PC-9 (cell line): ENCODE measurements at regions not wholly inside any gene's neighbourhood (a gene's known extent, or its start where the extent isn't known, plus 50 kb on each side); places are given as distances from the start of the nearest gene placed in this dataset.

Experiments used
- BruUV-seq: library from RNA; stranded (reverse); fragments of 400-500 nt; replicated peaks from 2 replicates; lab custom pipeline; 2021; lab: Mats Ljungman, UMichigan
- CTCF ChIA-PET: fragments of 300-600 bp; sonication (Branson Sonifier 250); formaldehyde crosslinking; loops from one replicate; lab custom pipeline; 2022; ENCODE audit warnings: antibody characterized with exemption; lab: Charles Lee
- POLR2A ChIA-PET: fragments of 300-600 bp; sonication (Branson Sonifier 250); formaldehyde crosslinking; loops from one replicate; lab custom pipeline; 2022; ENCODE audit warnings: antibody characterized with exemption; ENCODE audit not compliant: unreplicated experiment; lab: Charles Lee
- DNase-seq, 2 experiments: peaks; one replicate each; pipeline versions ENCODE4 v3.0.0 to v3.0.0-alpha.2; 2015 to 2022; ENCODE audit warnings: mixed read lengths in 1 of 2
- H2AFZ ChIP-seq: fragments of 200-600 bp; sonication (generic); 2 replicates; pipeline ENCODE4 v1.8.1; 2017; ENCODE audit warnings: antibody characterized with exemption
- H3F3A ChIP-seq: fragments of 200-600 bp; sonication (generic); 2 replicates; pipeline ENCODE4 v1.8.1; 2017; ENCODE audit warnings: antibody characterized with exemption, mild to moderate bottlenecking, low read depth; ENCODE audit not compliant: insufficient read depth
- H3K27ac ChIP-seq: fragments of 200-600 bp; sonication (generic); 2 replicates; pipeline ENCODE4 v1.6.1; 2016; ENCODE audit warnings: mixed run types
- H3K27me3 ChIP-seq: fragments of 200-600 bp; sonication (generic); 2 replicates; pipeline ENCODE4 v1.6.1; 2016; ENCODE audit warnings: low read depth, mixed run types; ENCODE audit not compliant: insufficient read depth
- H3K36me3 ChIP-seq: fragments of 200-600 bp; sonication (generic); 2 replicates; pipeline ENCODE4 v1.6.1; 2016; ENCODE audit warnings: low read depth, mixed run types
- H3K4me1 ChIP-seq: fragments of 200-600 bp; sonication (generic); replicated peaks from 2 replicates; pipeline ENCODE4 v1.6.1; 2016; ENCODE audit warnings: mixed run types; ENCODE audit not compliant: insufficient read depth
- H3K4me2 ChIP-seq: fragments of 200-600 bp; sonication (generic); 2 replicates; pipeline ENCODE4 v1.6.1; 2017; ENCODE audit warnings: mixed run types
- H3K4me3 ChIP-seq: fragments of 200-600 bp; sonication (generic); 2 replicates; pipeline ENCODE4 v1.6.1; 2016; ENCODE audit warnings: mixed run types
- H3K79me2 ChIP-seq: fragments of 200-600 bp; sonication (generic); 2 replicates; pipeline ENCODE4 v1.6.1; 2017; ENCODE audit warnings: low read depth, mixed run types
- H3K9me2 ChIP-seq: fragments of 200-600 bp; sonication (generic); 2 replicates; pipeline ENCODE4 v1.8.1; 2017; ENCODE audit warnings: mild to moderate bottlenecking; ENCODE audit not compliant: insufficient read depth
- H3K9me3 ChIP-seq: fragments of 200-600 bp; sonication (generic); 2 replicates; pipeline ENCODE4 v1.8.1; 2016; ENCODE audit warnings: low read depth; ENCODE audit not compliant: insufficient read depth
- H4K20me1 ChIP-seq: fragments of 200-600 bp; sonication (generic); 2 replicates; pipeline ENCODE4 v1.8.1; 2017; ENCODE audit not compliant: insufficient read depth
- EZH2 ChIP-seq: fragments of 200-600 bp; sonication (generic); IDR thresholded peaks from 2 replicates; pipeline ENCODE4 v1.8.0; 2017; ENCODE audit warnings: antibody characterized with exemption, low read depth
- intact Hi-C: fragments of 100-400 bp; cut with micrococcal nuclease; formaldehyde crosslinking; loops from one replicate; pipeline ENCODE4 v1.10.0; 2022; ENCODE audit not compliant: unreplicated experiment
- TF ChIP-seq, protein P1 (sequence below): fragments of 200-600 bp; sonication (generic); conservative IDR thresholded peaks from 2 replicates; pipeline ENCODE4 v1.6.1; 2017; ENCODE audit warnings: mixed run types, antibody characterized with exemption, mild to moderate bottlenecking, moderate library complexity

DNA sequence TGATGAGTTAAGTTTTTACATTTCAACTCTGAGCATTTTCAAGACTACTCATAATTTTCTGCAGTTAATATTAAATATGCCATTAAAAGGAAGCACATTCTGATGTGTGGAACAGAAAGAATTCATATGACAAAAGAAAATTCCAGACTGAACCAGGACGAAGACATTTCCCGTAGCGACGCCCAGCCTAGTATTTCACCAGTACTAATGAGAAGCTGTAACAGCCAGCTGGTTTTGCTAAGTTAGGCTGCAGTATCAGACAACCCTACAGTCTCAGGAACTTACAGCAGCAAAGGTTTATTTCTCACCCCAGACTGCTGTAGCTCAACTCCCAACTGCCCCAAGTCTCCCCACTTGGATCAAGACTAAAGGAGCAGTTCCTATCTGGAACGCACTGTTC lies 91.6 kb downstream of the TMEM174 start:
- no peaks in the 10 kb centered on the region for H3K79me2 ChIP-seq
- no peak overlapping the region for H2AFZ ChIP-seq
- no peaks in the 10 kb centered on the region for H3F3A ChIP-seq
- H3K9me2 ChIP-seq = no peaks in the 10 kb centered on the region
- H3K4me2 ChIP-seq = no peak overlapping the region
- no peak overlapping the region for H3K4me3 ChIP-seq
- intact Hi-C loops = no loop called here
- H3K9me3 ChIP-seq = no peaks in the 10 kb centered on the region
- ChIA-PET POLR2A (no interaction called here), CTCF (no interaction called here)
- no peak for DNase-seq
- H4K20me1 ChIP-seq = no peaks in the 10 kb centered on the region
- H3K27me3 ChIP-seq = no peaks in the 10 kb centered on the region
- no TSS peak for BruUV-seq
- TF ChIP-seq EZH2 = no peak
- TF ChIP-seq, protein P1, sequence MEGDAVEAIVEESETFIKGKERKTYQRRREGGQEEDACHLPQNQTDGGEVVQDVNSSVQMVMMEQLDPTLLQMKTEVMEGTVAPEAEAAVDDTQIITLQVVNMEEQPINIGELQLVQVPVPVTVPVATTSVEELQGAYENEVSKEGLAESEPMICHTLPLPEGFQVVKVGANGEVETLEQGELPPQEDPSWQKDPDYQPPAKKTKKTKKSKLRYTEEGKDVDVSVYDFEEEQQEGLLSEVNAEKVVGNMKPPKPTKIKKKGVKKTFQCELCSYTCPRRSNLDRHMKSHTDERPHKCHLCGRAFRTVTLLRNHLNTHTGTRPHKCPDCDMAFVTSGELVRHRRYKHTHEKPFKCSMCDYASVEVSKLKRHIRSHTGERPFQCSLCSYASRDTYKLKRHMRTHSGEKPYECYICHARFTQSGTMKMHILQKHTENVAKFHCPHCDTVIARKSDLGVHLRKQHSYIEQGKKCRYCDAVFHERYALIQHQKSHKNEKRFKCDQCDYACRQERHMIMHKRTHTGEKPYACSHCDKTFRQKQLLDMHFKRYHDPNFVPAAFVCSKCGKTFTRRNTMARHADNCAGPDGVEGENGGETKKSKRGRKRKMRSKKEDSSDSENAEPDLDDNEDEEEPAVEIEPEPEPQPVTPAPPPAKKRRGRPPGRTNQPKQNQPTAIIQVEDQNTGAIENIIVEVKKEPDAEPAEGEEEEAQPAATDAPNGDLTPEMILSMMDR = no peak
- H3K4me1 ChIP-seq = no peaks in the 10 kb centered on the region
- H3K36me3 ChIP-seq = no peaks in the 10 kb centered on the region
- no peak overlapping the region for H3K27ac ChIP-seq

DNA sequence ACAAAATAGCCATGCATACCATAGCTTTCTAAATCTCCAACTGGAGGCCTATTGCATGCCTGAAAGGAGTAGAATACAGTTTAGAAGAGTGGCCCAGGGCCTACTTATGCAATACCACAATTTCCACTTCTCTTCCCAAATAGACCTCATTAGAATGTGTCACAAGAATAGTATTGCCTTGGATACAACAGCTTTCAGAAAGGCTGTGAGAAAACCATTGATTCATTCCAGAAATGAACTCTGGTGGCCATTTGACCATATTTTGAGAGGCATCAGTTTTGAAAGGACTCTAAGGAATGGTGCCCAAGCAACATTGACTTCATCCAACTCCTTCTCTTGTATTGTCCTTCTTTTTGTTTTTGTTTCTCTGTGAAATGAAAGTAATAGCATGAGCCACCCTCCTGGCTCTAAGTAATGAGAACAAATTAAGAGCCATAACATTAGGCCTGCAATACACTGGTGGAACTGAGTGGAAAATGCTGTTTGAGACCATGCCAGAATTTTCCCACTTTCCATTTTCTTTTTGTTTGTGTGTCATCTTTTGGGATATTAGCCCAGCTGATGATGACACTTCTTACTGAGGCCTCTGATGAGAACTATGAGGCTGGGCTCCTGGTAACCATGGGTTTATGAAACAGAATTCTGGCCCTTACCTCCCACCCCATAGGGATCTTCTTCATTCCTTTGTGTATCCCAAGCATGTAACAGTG lies 90.2 kb downstream of the TMEM174 start:
- Histone ChIP-seq H3K27me3 (no peaks in the 10 kb centered on the region), H3F3A (no peaks in the 10 kb centered on the region), H3K27ac (no peak overlapping the region), H4K20me1 (no peaks in the 10 kb centered on the region), H3K36me3 (no peaks in the 10 kb centered on the region), H3K9me2 (no peaks in the 10 kb centered on the region), H3K4me3 (no peak overlapping the region), H3K79me2 (no peaks in the 10 kb centered on the region), H2AFZ (no peak overlapping the region), H3K4me2 (no peak overlapping the region), H3K9me3 (no peaks in the 10 kb centered on the region), H3K4me1 (no peaks in the 10 kb centered on the region)
- TF ChIP-seq, protein P1 = no peak
- TF ChIP-seq EZH2 = no peak
- DNase-seq = no peak
- ChIA-PET CTCF (no interaction called here), POLR2A (no interaction called here)
- intact Hi-C loops = no loop called here
- no TSS peak for BruUV-seq

DNA sequence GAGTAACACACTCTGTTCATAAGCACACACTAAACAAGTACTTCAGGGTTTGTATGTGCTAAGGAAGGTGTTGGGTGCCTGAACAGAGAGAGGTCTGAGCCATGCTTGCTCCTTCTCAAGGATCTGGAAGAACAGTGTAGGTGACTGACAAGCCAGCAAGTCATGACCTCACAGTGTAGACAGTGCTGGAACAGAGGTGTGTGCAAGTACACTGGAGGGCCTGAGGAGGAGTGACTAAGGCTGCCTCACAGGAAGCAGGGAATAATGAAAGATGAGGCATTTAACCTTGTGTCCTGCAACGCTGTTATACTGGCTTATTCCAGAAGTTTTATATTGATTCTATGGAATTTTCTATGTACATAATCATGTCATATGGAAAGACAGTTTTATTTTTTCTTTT lies 83.9 kb downstream of the TMEM174 start:
- ChIA-PET POLR2A (no interaction called here), CTCF (no interaction called here)
- Histone ChIP-seq H3K9me2 (no peaks in the 10 kb centered on the region; the same call in 1 of the 2 replicates), H4K20me1 (no peaks in the 10 kb centered on the region), H3K27me3 (no peaks in the 10 kb centered on the region), H3F3A (no peaks in the 10 kb centered on the region), H3K4me1 (no peaks in the 10 kb centered on the region), H3K27ac (no peak overlapping the region), H3K36me3 (no peaks in the 10 kb centered on the region), H2AFZ (no peak overlapping the region), H3K4me3 (no peak overlapping the region), H3K79me2 (no peaks in the 10 kb centered on the region), H3K9me3 (peaks cover 6% of the 10 kb centered on the region; the same call in 1 of the 2 replicates), H3K4me2 (no peak overlapping the region)
- intact Hi-C loops = no loop called here
- DNase-seq = no peak
- no TSS peak for BruUV-seq
- TF ChIP-seq, protein P1 = no peak
- no peak for TF ChIP-seq EZH2
